Spleen (tissue), 11 donors: ENCODE measurements at regions not wholly inside any gene's neighbourhood (a gene's known extent, or its start where the extent isn't known, plus 50 kb on each side); places are given as distances from the start of the nearest gene placed in this dataset.

Source experiments
- DNase-seq: peaks from one replicate; pipeline ENCODE4 v3.0.0-alpha.2; 2020
- H3K27ac ChIP-seq, 8 donors: fragments of 200-600 bp; sonication (generic) in 7 of 8; 1 replicate in 4 of 8; 2 replicates in 4 of 8; pipeline versions ENCODE4 v1.5.0 to v1.8.0; 2016 to 2021; ENCODE audit warnings: inconsistent platforms in 4 of 8, mild to moderate bottlenecking in 4 of 8, moderate library complexity in 1 of 8
- H3K27me3 ChIP-seq, 7 donors: fragments of 200-600 bp; sonication (generic) in 6 of 7; replicated peaks in 1 of 7; 1 replicate in 4 of 7; 2 replicates in 3 of 7; pipeline versions ENCODE4 v1.5.0 to v1.8.0; 2016 to 2021; ENCODE audit warnings: inconsistent platforms in 3 of 7, mild to moderate bottlenecking in 1 of 7
- H3K36me3 ChIP-seq, 6 donors: fragments of 200-600 bp; sonication (generic) in 5 of 6; 1 replicate in 4 of 6; 2 replicates in 2 of 6; pipeline versions ENCODE4 v1.5.0 to v1.8.0; 2016 to 2021; ENCODE audit warnings: inconsistent platforms in 2 of 6
- H3K4me1 ChIP-seq, 6 donors: fragments of 200-600 bp; sonication (generic) in 5 of 6; 1 replicate in 3 of 6; 2 replicates in 3 of 6; pipeline versions ENCODE4 v1.5.0 to v1.8.0; 2016 to 2021; ENCODE audit warnings: inconsistent platforms in 3 of 6
- H3K4me3 ChIP-seq, 8 donors: fragments of 200-600 bp; sonication (generic) in 7 of 8; 1 replicate in 4 of 8; 2 replicates in 4 of 8; pipeline versions ENCODE4 v1.5.0 to v1.8.0; 2016 to 2021; ENCODE audit warnings: inconsistent platforms in 4 of 8, mild to moderate bottlenecking in 4 of 8, moderate library complexity in 2 of 8
- H3K9me3 ChIP-seq, 8 donors: fragments of 200-600 bp; sonication (generic) in 7 of 8; 1 replicate in 4 of 8; 2 replicates in 4 of 8; pipeline versions ENCODE4 v1.5.0 to v1.8.0; 2016 to 2021; ENCODE audit warnings: inconsistent platforms in 4 of 8
- POLR2A ChIP-seq, 3 donors: fragments of 450-650 bp; IDR thresholded peaks; one replicate each; pipeline ENCODE4 v1.5.1; 2017; ENCODE audit warnings: antibody characterized with exemption in 3 of 3, mild to moderate bottlenecking in 1 of 3
- POLR2AphosphoS5 ChIP-seq, 3 donors: sonication (generic); formaldehyde crosslinking; IDR thresholded peaks; one replicate each; pipeline ENCODE4 v1.5.1; 2017; ENCODE audit warnings: antibody characterized with exemption in 3 of 3
- WGBS, 5 donors: extraction: QIAGEN DNeasy Blood & Tissue Kit in 3 of 5; methylation state at CpG; one replicate each; pipeline versions ENCODE4 v1.1.5 to v1.1.7; 2013 to 2018; 5-methylcytosine and 5-hydroxymethylcytosine counted together
- intact Hi-C: fragments of 100-400 bp; cut with DNase I; formaldehyde crosslinking; loops from one replicate; pipeline ENCODE4 v1.15.0; 2023; ENCODE audit warnings: low total_unique reads
- TF ChIP-seq, protein P1 (sequence below), 11 experiments: fragments of 200-600 bp in 7 of 11; fragments of 450-650 bp in 4 of 11; sonication (generic) in 4 of 11; IDR thresholded peaks in 8 of 11; conservative IDR thresholded peaks in 3 of 11; 1 replicate in 7 of 11; 2 replicates in 4 of 11; pipeline versions ENCODE4 v1.4.0 to v1.8.0; 2016 to 2021; ENCODE audit warnings: antibody characterized with exemption in 11 of 11, inconsistent platforms in 4 of 11, mild to moderate bottlenecking in 1 of 11
- donor health status: healthy with polysubstance abuse.
- donor health status: DM: no; HTN: no; CAD: no; lungs with moderate emphysema.
- donor health status: DM: no; HTN: no; CAD: no.
- donor health status: Bipolar disorder and iron deficiency.
- donor health status: healthy.
- donor health status: DM: no; HTN: no; CAD: no.
- donor health status: DM: yes; HTN: yes; CAD: no.

DNA sequence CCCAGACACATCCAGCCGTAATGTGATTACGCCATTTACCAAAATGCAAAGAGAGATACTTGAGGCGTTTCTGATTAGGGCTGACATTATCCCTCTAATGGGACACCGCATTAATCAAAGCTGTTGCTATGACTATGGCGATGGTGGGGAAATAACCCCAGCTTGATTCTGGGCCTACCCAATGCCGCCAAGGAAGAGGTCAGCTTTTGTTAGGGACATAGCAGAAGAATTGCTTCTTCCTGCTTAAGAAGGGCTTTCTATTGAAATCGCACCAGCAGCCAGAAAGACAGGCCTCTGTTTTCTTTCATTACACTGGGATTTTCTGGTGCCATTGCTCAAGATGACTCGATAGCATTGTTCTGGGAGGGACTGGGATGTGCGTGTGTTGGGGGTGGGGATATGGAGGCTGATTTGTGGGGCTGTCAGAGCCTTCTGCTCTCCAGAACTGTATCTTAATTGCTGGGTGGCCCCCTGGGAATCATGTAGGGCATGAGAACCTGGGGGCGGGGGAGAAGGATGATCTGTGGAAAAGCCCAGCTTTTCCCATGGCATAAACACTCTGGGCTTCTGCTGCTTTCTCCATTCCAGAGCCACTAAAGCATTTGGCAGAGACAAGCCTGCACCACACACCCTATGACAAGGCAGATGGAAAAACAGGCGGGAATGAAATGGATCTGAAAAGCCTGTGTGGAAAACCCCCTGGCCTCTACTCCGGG, 106.5 kb upstream of the RAD23B start:
- TF ChIP-seq POLR2AphosphoS5 (IDR thresholded peaks at IDR 0.05) (no peak), POLR2A (IDR thresholded peaks at IDR 0.05) (no peak)
- TF ChIP-seq, protein P1, sequence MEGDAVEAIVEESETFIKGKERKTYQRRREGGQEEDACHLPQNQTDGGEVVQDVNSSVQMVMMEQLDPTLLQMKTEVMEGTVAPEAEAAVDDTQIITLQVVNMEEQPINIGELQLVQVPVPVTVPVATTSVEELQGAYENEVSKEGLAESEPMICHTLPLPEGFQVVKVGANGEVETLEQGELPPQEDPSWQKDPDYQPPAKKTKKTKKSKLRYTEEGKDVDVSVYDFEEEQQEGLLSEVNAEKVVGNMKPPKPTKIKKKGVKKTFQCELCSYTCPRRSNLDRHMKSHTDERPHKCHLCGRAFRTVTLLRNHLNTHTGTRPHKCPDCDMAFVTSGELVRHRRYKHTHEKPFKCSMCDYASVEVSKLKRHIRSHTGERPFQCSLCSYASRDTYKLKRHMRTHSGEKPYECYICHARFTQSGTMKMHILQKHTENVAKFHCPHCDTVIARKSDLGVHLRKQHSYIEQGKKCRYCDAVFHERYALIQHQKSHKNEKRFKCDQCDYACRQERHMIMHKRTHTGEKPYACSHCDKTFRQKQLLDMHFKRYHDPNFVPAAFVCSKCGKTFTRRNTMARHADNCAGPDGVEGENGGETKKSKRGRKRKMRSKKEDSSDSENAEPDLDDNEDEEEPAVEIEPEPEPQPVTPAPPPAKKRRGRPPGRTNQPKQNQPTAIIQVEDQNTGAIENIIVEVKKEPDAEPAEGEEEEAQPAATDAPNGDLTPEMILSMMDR (IDR thresholded peaks at IDR 0.05 in 8 of 11, conservative IDR thresholded peaks at IDR 0.05 in 3 of 11), result no peak
- peaks cover 0 to 3% (median 0%) of the 10 kb centered on the region in 8 donors for H3K9me3 ChIP-seq
- H3K27me3 ChIP-seq, result peaks cover 0 to 1% (median 0%) of the 10 kb centered on the region in 7 donors
- WGBS, 5 donors, result 70 to 87% (median 82%) methylated on average over 12 of the region's 12 CpGs
- no peak overlapping the region for H3K4me3 ChIP-seq
- no peak for DNase-seq
- H3K4me1 ChIP-seq, result no peaks in the 10 kb centered on the region
- H3K27ac ChIP-seq, result no peak overlapping the region
- intact Hi-C loops, result no loop called here
- no peaks in the 10 kb centered on the region for H3K36me3 ChIP-seq

DNA sequence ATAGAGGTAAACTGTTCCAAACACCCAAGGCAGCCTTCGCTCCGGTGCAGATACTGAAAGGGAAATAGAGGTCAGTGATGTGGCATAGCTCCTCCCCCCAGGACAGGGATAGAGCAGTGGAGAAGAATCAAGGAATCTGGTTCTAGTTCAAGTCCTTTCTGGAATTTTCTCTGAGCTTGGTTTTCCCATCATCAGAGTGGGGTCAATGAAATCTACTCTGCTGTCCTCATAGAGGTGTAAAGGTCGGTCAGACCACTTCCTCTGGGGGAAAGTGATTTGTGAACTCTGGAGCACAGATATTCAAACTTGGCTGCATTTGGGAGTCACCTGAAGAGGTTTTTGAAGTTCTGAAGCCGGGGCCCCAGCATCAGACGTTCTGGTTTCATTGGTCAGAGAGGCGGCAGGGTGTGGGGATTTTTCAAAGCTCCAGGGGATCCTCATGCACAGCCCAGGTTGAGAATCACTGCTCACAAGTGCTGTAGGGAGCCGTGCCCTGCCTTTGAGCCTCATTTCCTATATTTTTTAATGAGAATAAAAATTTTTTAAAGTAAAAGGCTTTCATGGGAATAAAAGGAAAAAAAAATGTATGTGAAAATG, 105.7 kb upstream of the RAD23B start:
- no peaks in the 10 kb centered on the region for H3K4me1 ChIP-seq
- 66 to 82% (median 73%) methylated on average over 7 of the region's 7 CpGs for WGBS, 5 donors

GRCh38 chr9:107177857-107178256, 105.2 kb upstream of the RAD23B start:
- H3K27me3 ChIP-seq, result peaks cover 0 to 7% (median 0%) of the 10 kb centered on the region in 7 donors
- no peak overlapping the region for H3K27ac ChIP-seq
- H3K9me3 ChIP-seq, result peaks cover 0 to 16% (median 9%) of the 10 kb centered on the region in 8 donors
- WGBS, 5 donors, result 89 to 96% (median 91%) methylated on average over 5 of the region's 5 CpGs
- H3K4me1 ChIP-seq, result no peaks in the 10 kb centered on the region
- H3K36me3 ChIP-seq, result no peaks in the 10 kb centered on the region
- intact Hi-C loops, result no loop called here
- no peak overlapping the region for H3K4me3 ChIP-seq
- TF ChIP-seq, protein P1 (IDR thresholded peaks at IDR 0.05 in 8 of 11, conservative IDR thresholded peaks at IDR 0.05 in 3 of 11), result no peak
- TF ChIP-seq POLR2A (IDR thresholded peaks at IDR 0.05) (no peak), POLR2AphosphoS5 (IDR thresholded peaks at IDR 0.05) (no peak)
- no peak for DNase-seq

More for the DNA sequence above, 105.7 kb upstream of the RAD23B start:
- Histone ChIP-seq H3K4me3 (no peak overlapping the region), H3K36me3 (no peaks in the 10 kb centered on the region), H3K9me3 (peaks cover 0 to 10% (median 5%) of the 10 kb centered on the region in 8 donors), H3K27ac (no peak overlapping the region), H3K27me3 (peaks cover 0 to 7% (median 0%) of the 10 kb centered on the region in 7 donors)
- intact Hi-C loops, result no loop called here
- TF ChIP-seq, protein P1 (IDR thresholded peaks at IDR 0.05 in 8 of 11, conservative IDR thresholded peaks at IDR 0.05 in 3 of 11), result no peak
- no peak for TF ChIP-seq POLR2A (IDR thresholded peaks at IDR 0.05)
- no peak for TF ChIP-seq POLR2AphosphoS5 (IDR thresholded peaks at IDR 0.05)
- no peak for DNase-seq

- TF ChIP-seq POLR2A (IDR thresholded peaks at IDR 0.05) (no peak), POLR2AphosphoS5 (IDR thresholded peaks at IDR 0.05) (no peak)
- TF ChIP-seq, protein P1 (IDR thresholded peaks at IDR 0.05 in 8 of 11, conservative IDR thresholded peaks at IDR 0.05 in 3 of 11), result no peak
- Histone ChIP-seq H3K27ac (no peak overlapping the region), H3K27me3 (peaks cover 0 to 7% (median 0%) of the 10 kb centered on the region in 7 donors), H3K4me1 (no peaks in the 10 kb centered on the region), H3K9me3 (peaks cover 0 to 20% (median 14%) of the 10 kb centered on the region in 8 donors), H3K36me3 (no peaks in the 10 kb centered on the region), H3K4me3 (no peak overlapping the region)
- 85 to 93% (median 88%) methylated on average over 3 of the region's 3 CpGs for WGBS, 5 donors
- intact Hi-C loops, result no loop called here
- no peak for DNase-seq
These were observed 104.8 kb upstream of the RAD23B start for GRCh38 chr9:107178293-107178692.
